Gastrocnemius medialis (tissue), 4 donors: ENCODE measurements at regions not wholly inside any gene's neighbourhood (a gene's known extent, or its start where the extent isn't known, plus 50 kb on each side); places are given as distances from the start of the nearest gene placed in this dataset.

Source experiments
- ATAC-seq, 2 donors: fragments of 150-250 bp; one replicate each; pipeline ENCODE4 v1.9.1; 2016
- DNase-seq, 2 donors: peaks; one replicate each; pipeline ENCODE4 v3.0.0-alpha.2; 2019
- H3K27ac ChIP-seq, 4 donors: fragments of 200-600 bp; sonication (generic); 1 replicate in 1 of 4; 2 replicates in 3 of 4; pipeline ENCODE4 v1.5.1; 2016 to 2018; ENCODE audit warnings: mild to moderate bottlenecking in 2 of 4, moderate library complexity in 1 of 4
- H3K27me3 ChIP-seq, 3 donors: fragments of 200-600 bp; sonication (generic) in 2 of 3; 1 replicate in 1 of 3; 2 replicates in 2 of 3; pipeline versions ENCODE4 v1.5.1 to v1.6.0; 2016 to 2019; ENCODE audit warnings: mild to moderate bottlenecking in 1 of 3, moderate library complexity in 1 of 3
- H3K36me3 ChIP-seq, 2 donors: fragments of 200-600 bp; sonication (generic) in 1 of 2; one replicate each; pipeline ENCODE4 v1.5.1; 2017 to 2018
- H3K4me1 ChIP-seq, 2 donors: fragments of 200-600 bp; sonication (generic) in 1 of 2; one replicate each; pipeline ENCODE4 v1.5.1; 2016 to 2017; ENCODE audit warnings: mild to moderate bottlenecking in 2 of 2
- H3K4me3 ChIP-seq, 4 donors: fragments of 200-600 bp; sonication (generic) in 3 of 4; 1 replicate in 1 of 4; 2 replicates in 3 of 4; pipeline ENCODE4 v1.5.1; 2016 to 2019; ENCODE audit warnings: mild to moderate bottlenecking in 2 of 4
- H3K9me3 ChIP-seq, 3 donors: fragments of 200-600 bp; sonication (generic) in 2 of 3; 1 replicate in 1 of 3; 2 replicates in 2 of 3; pipeline ENCODE4 v1.5.1; 2016 to 2019
- POLR2A ChIP-seq, 2 donors: fragments of 450-650 bp; IDR thresholded peaks; one replicate each; pipeline ENCODE4 v1.6.1; 2017; ENCODE audit warnings: antibody characterized with exemption in 2 of 2, mild to moderate bottlenecking in 2 of 2, moderate library complexity in 2 of 2
- in situ Hi-C, 4 donors: fragments of 200-750 bp; cut with MboI; loops; one replicate each; pipeline versions ENCODE4 v1.15.0 to v1.8.0; 2017; ENCODE audit warnings: low sequenced_read_pairs in 4 of 4
- intact Hi-C: fragments of 100-400 bp; cut with DNase I; formaldehyde crosslinking; loops from one replicate; pipeline ENCODE4 v1.15.1; 2023; ENCODE audit warnings: low total_unique reads
- TF ChIP-seq, protein P1 (sequence below), 5 experiments: fragments of 450-650 bp in 3 of 5; fragments of 200-600 bp in 2 of 5; sonication (generic) in 2 of 5; IDR thresholded peaks in 4 of 5; conservative IDR thresholded peaks in 1 of 5; 1 replicate in 4 of 5; 2 replicates in 1 of 5; pipeline ENCODE4 v1.5.1; 2016 to 2019; ENCODE audit warnings: antibody characterized with exemption in 5 of 5, mild to moderate bottlenecking in 3 of 5, moderate library complexity in 3 of 5

DNA sequence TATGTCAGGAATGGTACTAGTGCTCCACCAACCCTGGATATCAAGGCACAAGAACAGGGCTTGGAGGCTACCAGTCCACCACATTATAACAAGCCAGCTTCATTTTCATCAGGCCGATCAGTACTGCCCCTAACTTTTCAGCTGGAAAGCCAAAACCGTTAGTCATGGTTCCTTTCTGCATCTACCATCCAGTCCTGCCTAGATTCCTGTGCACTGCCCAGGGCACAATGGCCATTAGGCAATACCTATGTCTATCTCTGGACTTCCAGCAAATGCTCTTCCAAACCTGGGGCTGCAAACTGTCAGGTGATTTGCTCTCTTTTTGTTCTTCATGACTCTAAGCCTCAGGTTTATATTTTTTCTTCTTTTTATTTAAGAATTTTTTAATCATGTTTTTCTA, 937.7 kb downstream of the SORCS1 start:
- TF ChIP-seq POLR2A (IDR thresholded peaks at IDR 0.05): no peak
- TF ChIP-seq, protein P1, sequence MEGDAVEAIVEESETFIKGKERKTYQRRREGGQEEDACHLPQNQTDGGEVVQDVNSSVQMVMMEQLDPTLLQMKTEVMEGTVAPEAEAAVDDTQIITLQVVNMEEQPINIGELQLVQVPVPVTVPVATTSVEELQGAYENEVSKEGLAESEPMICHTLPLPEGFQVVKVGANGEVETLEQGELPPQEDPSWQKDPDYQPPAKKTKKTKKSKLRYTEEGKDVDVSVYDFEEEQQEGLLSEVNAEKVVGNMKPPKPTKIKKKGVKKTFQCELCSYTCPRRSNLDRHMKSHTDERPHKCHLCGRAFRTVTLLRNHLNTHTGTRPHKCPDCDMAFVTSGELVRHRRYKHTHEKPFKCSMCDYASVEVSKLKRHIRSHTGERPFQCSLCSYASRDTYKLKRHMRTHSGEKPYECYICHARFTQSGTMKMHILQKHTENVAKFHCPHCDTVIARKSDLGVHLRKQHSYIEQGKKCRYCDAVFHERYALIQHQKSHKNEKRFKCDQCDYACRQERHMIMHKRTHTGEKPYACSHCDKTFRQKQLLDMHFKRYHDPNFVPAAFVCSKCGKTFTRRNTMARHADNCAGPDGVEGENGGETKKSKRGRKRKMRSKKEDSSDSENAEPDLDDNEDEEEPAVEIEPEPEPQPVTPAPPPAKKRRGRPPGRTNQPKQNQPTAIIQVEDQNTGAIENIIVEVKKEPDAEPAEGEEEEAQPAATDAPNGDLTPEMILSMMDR (IDR thresholded peaks at IDR 0.05 in 4 of 5, conservative IDR thresholded peaks at IDR 0.05 in 1 of 5): no peak
- ATAC-seq (no peak), DNase-seq (no peak)
- H3K27ac ChIP-seq: no peak overlapping the region
- H3K4me1 ChIP-seq: no peaks in the 10 kb centered on the region
- intact Hi-C loops (no loop called here), in situ Hi-C loops (no loop called here)
- no peaks in the 10 kb centered on the region for H3K27me3 ChIP-seq
- no peaks in the 10 kb centered on the region for H3K9me3 ChIP-seq
- no peak overlapping the region for H3K4me3 ChIP-seq
- H3K36me3 ChIP-seq: no peaks in the 10 kb centered on the region

DNA sequence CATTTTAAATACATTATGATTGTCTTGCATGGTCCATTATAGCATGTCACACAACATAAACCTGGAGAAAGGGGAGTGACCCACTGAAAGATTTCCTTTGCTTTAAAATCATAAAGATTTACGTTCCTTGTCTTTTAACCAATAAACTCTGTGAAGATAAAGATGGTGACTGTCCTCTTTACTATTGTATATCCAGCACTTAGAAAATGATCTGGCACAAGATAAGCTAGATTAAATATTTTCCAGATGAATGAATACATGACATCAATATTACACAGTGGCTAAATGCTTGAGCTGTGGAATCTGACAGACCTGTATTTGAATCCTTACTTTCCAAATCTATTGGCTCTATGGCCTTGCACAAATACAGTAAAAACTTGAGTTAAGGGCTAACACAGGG, 938.4 kb downstream of the SORCS1 start:
- DNase-seq (no peak), ATAC-seq (no peak)
- no peaks in the 10 kb centered on the region for H3K4me1 ChIP-seq
- intact Hi-C loops (no loop called here), in situ Hi-C loops (no loop called here)
- no peak overlapping the region for H3K27ac ChIP-seq
- H3K9me3 ChIP-seq: no peaks in the 10 kb centered on the region
- TF ChIP-seq, protein P1 (IDR thresholded peaks at IDR 0.05 in 4 of 5, conservative IDR thresholded peaks at IDR 0.05 in 1 of 5): no peak
- no peak for TF ChIP-seq POLR2A (IDR thresholded peaks at IDR 0.05)
- no peak overlapping the region for H3K4me3 ChIP-seq
- no peaks in the 10 kb centered on the region for H3K36me3 ChIP-seq
- no peaks in the 10 kb centered on the region for H3K27me3 ChIP-seq

DNA sequence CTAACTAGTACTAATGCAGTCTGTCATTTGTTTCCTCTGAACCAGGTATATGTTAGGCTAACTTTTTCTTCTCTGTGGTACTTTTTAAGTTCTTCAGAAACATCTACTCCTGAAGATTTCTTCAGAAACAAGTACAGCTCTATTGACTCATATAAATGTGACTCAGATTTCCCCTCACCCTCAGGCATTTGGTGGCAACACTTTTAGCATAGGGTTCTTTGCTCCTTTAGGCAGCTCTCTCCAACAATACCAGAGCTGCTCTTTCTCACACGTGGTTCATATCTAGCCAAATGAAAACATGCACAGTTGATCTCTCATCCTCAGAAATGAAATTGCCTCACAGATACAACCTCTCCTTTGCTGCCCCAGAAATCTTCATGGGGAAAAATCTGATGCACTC, 939.8 kb downstream of the SORCS1 start:
- Histone ChIP-seq H3K4me1 (no peaks in the 10 kb centered on the region), H3K36me3 (no peaks in the 10 kb centered on the region), H3K27me3 (no peaks in the 10 kb centered on the region), H3K4me3 (no peak overlapping the region), H3K27ac (no peak overlapping the region), H3K9me3 (no peaks in the 10 kb centered on the region)
- TF ChIP-seq, protein P1 (IDR thresholded peaks at IDR 0.05 in 4 of 5, conservative IDR thresholded peaks at IDR 0.05 in 1 of 5): no peak
- no peak for TF ChIP-seq POLR2A (IDR thresholded peaks at IDR 0.05)
- intact Hi-C loops: no loop called here
- no peak for ATAC-seq
- no peak for DNase-seq
- in situ Hi-C loops: no loop called here

DNA sequence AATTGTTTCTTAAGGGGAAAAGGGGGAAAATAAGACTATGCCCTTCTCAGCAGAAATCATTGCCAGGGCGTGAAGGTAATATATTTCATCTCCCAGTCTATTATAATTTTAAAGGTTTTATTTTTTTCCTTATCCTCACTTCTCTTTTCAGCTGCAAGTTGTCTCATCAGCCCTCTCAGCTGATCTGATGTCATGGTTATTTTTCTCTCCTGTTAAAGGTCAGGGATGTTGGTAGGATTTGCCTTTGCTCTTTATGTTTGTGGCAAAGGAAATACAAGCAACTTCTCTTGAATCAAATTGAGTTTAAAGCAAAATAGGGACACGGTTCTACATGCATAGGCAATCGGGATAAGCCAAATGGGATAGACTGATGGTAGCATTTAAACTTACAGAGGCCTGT, 946.9 kb downstream of the SORCS1 start:
- Histone ChIP-seq H3K9me3 (no peaks in the 10 kb centered on the region), H3K27ac (no peak overlapping the region), H3K4me3 (no peak overlapping the region), H3K4me1 (no peaks in the 10 kb centered on the region), H3K27me3 (no peaks in the 10 kb centered on the region), H3K36me3 (no peaks in the 10 kb centered on the region)
- DNase-seq (no peak), ATAC-seq (no peak)
- TF ChIP-seq POLR2A (IDR thresholded peaks at IDR 0.05): no peak
- TF ChIP-seq, protein P1 (IDR thresholded peaks at IDR 0.05 in 4 of 5, conservative IDR thresholded peaks at IDR 0.05 in 1 of 5): no peak
- intact Hi-C loops (no loop called here), in situ Hi-C loops (no loop called here)

DNA sequence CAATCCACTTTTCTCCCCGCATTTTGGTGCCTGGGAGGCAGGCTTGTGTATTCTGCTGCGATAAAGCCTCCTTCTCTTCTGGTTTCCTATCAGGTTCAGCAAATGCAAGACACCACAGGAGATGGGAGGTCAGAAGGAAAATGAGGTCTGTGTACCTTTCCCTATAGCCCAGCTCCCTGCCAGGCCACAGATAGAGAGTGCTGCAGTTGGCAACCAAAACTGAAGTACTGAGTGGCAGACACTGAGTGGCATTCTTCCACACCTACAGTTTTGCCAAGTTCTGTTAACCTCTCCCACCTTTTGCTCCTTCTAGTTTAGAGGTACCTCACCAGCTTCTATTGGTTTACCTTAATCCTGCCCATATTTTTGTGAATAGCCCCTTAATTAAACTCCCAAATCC, 948.4 kb downstream of the SORCS1 start:
- no peaks in the 10 kb centered on the region for H3K9me3 ChIP-seq
- DNase-seq (no peak), ATAC-seq (no peak)
- intact Hi-C loops: no loop called here
- H3K4me3 ChIP-seq: no peak overlapping the region
- H3K4me1 ChIP-seq: no peaks in the 10 kb centered on the region
- H3K27me3 ChIP-seq: no peaks in the 10 kb centered on the region
- no peak overlapping the region for H3K27ac ChIP-seq
- in situ Hi-C loops: no loop called here
- TF ChIP-seq POLR2A (IDR thresholded peaks at IDR 0.05): no peak
- TF ChIP-seq, protein P1 (IDR thresholded peaks at IDR 0.05 in 4 of 5, conservative IDR thresholded peaks at IDR 0.05 in 1 of 5): no peak
- H3K36me3 ChIP-seq: no peaks in the 10 kb centered on the region
